Astrocyte (in vitro differentiated cells and primary cell): ENCODE measurements at regions not wholly inside any gene's neighbourhood (a gene's known extent, or its start where the extent isn't known, plus 50 kb on each side); places are given as distances from the start of the nearest gene placed in this dataset.

Experiments
- CTCF ChIP-seq: IDR thresholded peaks from 2 replicates; pipeline ENCODE4 v1.5.1; 2011; ENCODE audit warnings: low read depth, mild to moderate bottlenecking, inconsistent platforms, low read length, moderate library complexity; ENCODE audit not compliant: insufficient read depth
- EZH2 ChIP-seq: IDR thresholded peaks from 2 replicates; pipeline ENCODE4 v1.6.1; 2012; ENCODE audit warnings: mild to moderate bottlenecking, low read length, inconsistent platforms; ENCODE audit not compliant: insufficient read depth

GRCh38 chr2:16475586-16475985, 190.0 kb downstream of the CYRIA start:
- TF ChIP-seq CTCF (no peak), EZH2 (no peak)
